CD4-positive, alpha-beta T cell (primary cell): ENCODE measurements at regions not wholly inside any gene's neighbourhood (a gene's known extent, or its start where the extent isn't known, plus 50 kb on each side); places are given as distances from the start of the nearest gene placed in this dataset.
"Not testable (repeated sequence)": the region's sequence is repeated elsewhere in the genome, so short reads cannot be mapped to it uniquely, and the experiment has no call there.

ENCODE experiments used
- ATAC-seq: fragments of 200-7000 bp; cut with Tn5 transposase; one replicate; pipeline ENCODE4 v1.10.0; 2022; ENCODE audit warnings: mild to moderate bottlenecking; ENCODE audit not compliant: poor library complexity
- CTCF ChIA-PET: fragments of 350-600 bp; sonication (Branson Sonifier 250); formaldehyde crosslinking; loops from one replicate; lab custom pipeline; 2021; ENCODE audit warnings: antibody characterized with exemption, inconsistent platforms; lab: Charles Lee
- POLR2A ChIA-PET: fragments of 350-600 bp; sonication (Branson Sonifier 250); formaldehyde crosslinking; loops from one replicate; lab custom pipeline; 2021; ENCODE audit warnings: antibody characterized with exemption, inconsistent platforms; lab: Charles Lee
- DNase-seq, 14 experiments: peaks; one replicate each; pipeline ENCODE4 v3.0.0-alpha.2; 2013 to 2020; ENCODE audit warnings: mixed read lengths in 2 of 14
- H3K27ac ChIP-seq, 2 donors: one replicate each; pipeline versions ENCODE4 v1.5.1 to v1.7.0; 2013; ENCODE audit warnings: low read length in 2 of 2, low read depth in 1 of 2, mild to moderate bottlenecking in 1 of 2
- H3K27me3 ChIP-seq, 2 experiments: 1 replicate in 1 of 2; 2 replicates in 1 of 2; pipeline versions ENCODE4 v1.6.1 to v1.7.0; 2013; ENCODE audit warnings: low read length in 2 of 2, control low read depth in 1 of 2, mild to moderate bottlenecking in 1 of 2, moderate library complexity in 1 of 2; ENCODE audit not compliant: insufficient read depth in 2 of 2, control insufficient read depth in 1 of 2
- H3K36me3 ChIP-seq: one replicate; pipeline ENCODE4 v1.6.1; 2013; ENCODE audit warnings: low read length, control low read depth; ENCODE audit not compliant: insufficient read depth
- H3K4me1 ChIP-seq: one replicate; pipeline ENCODE4 v1.6.1; 2013; ENCODE audit warnings: low read length, control low read depth; ENCODE audit not compliant: insufficient read depth
- H3K4me3 ChIP-seq: one replicate; pipeline ENCODE4 v1.5.1; 2013; ENCODE audit warnings: mild to moderate bottlenecking, low read length, moderate library complexity
- H3K9me3 ChIP-seq, 2 experiments: 1 replicate in 1 of 2; 2 replicates in 1 of 2; pipeline versions ENCODE4 v1.6.1 to v1.7.0; 2013; ENCODE audit warnings: low read length in 2 of 2, mild to moderate bottlenecking in 2 of 2, control low read depth in 1 of 2, moderate library complexity in 1 of 2; ENCODE audit not compliant: control insufficient read depth in 1 of 2, insufficient read depth in 1 of 2
- H3K27ac Mint-ChIP-seq: one replicate; pipeline ENCODE4 v1.8.0; 2020; ENCODE audit warnings: mixed read lengths
- H3K27me3 Mint-ChIP-seq: one replicate; pipeline ENCODE4 v1.8.0; 2021; ENCODE audit warnings: mixed read lengths
- H3K36me3 Mint-ChIP-seq: one replicate; pipeline ENCODE4 v1.8.0; 2021; ENCODE audit warnings: low read depth, mixed read lengths
- H3K4me1 Mint-ChIP-seq: one replicate; pipeline ENCODE4 v1.8.0; 2021; ENCODE audit warnings: low read depth, mixed read lengths
- H3K4me3 Mint-ChIP-seq: one replicate; pipeline ENCODE4 v1.8.0; 2020; ENCODE audit warnings: mild to moderate bottlenecking, mixed read lengths
- H3K9me3 Mint-ChIP-seq: one replicate; pipeline ENCODE4 v1.8.0; 2020; ENCODE audit warnings: mixed read lengths
- CTCF ChIP-seq: fragments of 200-600 bp; IDR thresholded peaks from one replicate; pipeline ENCODE4 v1.8.0; 2022; ENCODE audit warnings: antibody characterized with exemption, mild to moderate bottlenecking
- intact Hi-C, 2 experiments: fragments of 100-400 bp; cut with DNase I in 1 of 2; cut with micrococcal nuclease in 1 of 2; formaldehyde crosslinking; loops; one replicate each; pipeline versions ENCODE4 v1.15.1 to v1.9.0; 2023 to 2025; cut with DNase I, micrococcal nuclease

GRCh38 chr5:86493777-86494176 lies 124.0 kb upstream of the COX7C start:
- intact Hi-C loops, result no loop called here
- H3K9me3 ChIP-seq, result no peaks in the 10 kb centered on the region
- Mint-ChIP-seq H3K4me3 (no peak overlapping the region), H3K27ac (no peak overlapping the region), H3K36me3 (no peaks in the 10 kb centered on the region), H3K9me3 (no peaks in the 10 kb centered on the region), H3K4me1 (no peaks in the 10 kb centered on the region), H3K27me3 (no peaks in the 10 kb centered on the region)
- ATAC-seq (no peak), DNase-seq (no peak)
- TF ChIP-seq CTCF, result no peak
- H3K27ac ChIP-seq, result no peak overlapping the region
- no peak overlapping the region for H3K4me3 ChIP-seq
- H3K4me1 ChIP-seq, result no peaks in the 10 kb centered on the region
- no peaks in the 10 kb centered on the region for H3K27me3 ChIP-seq
- no peaks in the 10 kb centered on the region for H3K36me3 ChIP-seq
- ChIA-PET CTCF (interaction anchor here (0.6 kb wide), 1 partner anchor 16 kb away, joined by 3 read pairs; no protein-coding TSS in a partner anchor), POLR2A (no interaction called here)

GRCh38 chr5:86500947-86501346 lies 116.8 kb upstream of the COX7C start:
- H3K27me3 Mint-ChIP-seq, result no peaks in the 10 kb centered on the region
- intact Hi-C loops, result no loop called here
- H3K27ac Mint-ChIP-seq, result no peak overlapping the region
- CTCF ChIA-PET, result no interaction called here
- peaks cover 0 to under 1% of the 10 kb centered on the region in 2 experiments for H3K9me3 ChIP-seq
- no peaks in the 10 kb centered on the region for H3K27me3 ChIP-seq
- no peaks in the 10 kb centered on the region for H3K36me3 ChIP-seq
- no peaks in the 10 kb centered on the region for H3K36me3 Mint-ChIP-seq
- no peak overlapping the region for H3K4me3 Mint-ChIP-seq
- no peaks in the 10 kb centered on the region for H3K4me1 Mint-ChIP-seq
- no peak overlapping the region for H3K4me3 ChIP-seq
- POLR2A ChIA-PET, result no interaction called here
- no peaks in the 10 kb centered on the region for H3K4me1 ChIP-seq
- TF ChIP-seq CTCF, result no peak
- ATAC-seq, result no peak
- H3K27ac ChIP-seq, result no peak overlapping the region
- no peak for DNase-seq
- H3K9me3 Mint-ChIP-seq, result no peaks in the 10 kb centered on the region

- POLR2A ChIA-PET, result no interaction called here
- Histone ChIP-seq H3K9me3 (peaks cover 0 to 3% of the 10 kb centered on the region in 2 experiments), H3K27me3 (no peaks in the 10 kb centered on the region), H3K36me3 (no peaks in the 10 kb centered on the region), H3K4me1 (no peaks in the 10 kb centered on the region), H3K4me3 (no peak overlapping the region), H3K27ac (no peak overlapping the region)
- Mint-ChIP-seq H3K36me3 (no peaks in the 10 kb centered on the region), H3K27ac (no peak overlapping the region), H3K27me3 (no peaks in the 10 kb centered on the region), H3K4me1 (no peaks in the 10 kb centered on the region), H3K9me3 (peaks cover 3% of the 10 kb centered on the region), H3K4me3 (no peak overlapping the region)
- CTCF ChIA-PET, result no interaction called here
- ATAC-seq (no peak), DNase-seq (no peak)
- intact Hi-C loops, result no loop called here
- no peak for TF ChIP-seq CTCF
These were observed 110.2 kb upstream of the COX7C start for GRCh38 chr5:86507574-86507973.

- intact Hi-C loops, ATAC-seq, H3K27me3 Mint-ChIP-seq: not testable (repeated sequence)
These were observed 107.3 kb upstream of the COX7C start for GRCh38 chr5:86510330-86510915.

More at GRCh38 chr5:86510330-86510915, 107.3 kb upstream of the COX7C start:
- H3K36me3 Mint-ChIP-seq, DNase-seq, CTCF ChIA-PET, H3K4me3 ChIP-seq, H3K4me1 ChIP-seq, H3K9me3 Mint-ChIP-seq, H3K27ac Mint-ChIP-seq, H3K36me3 ChIP-seq, H3K9me3 ChIP-seq, H3K27me3 ChIP-seq, H3K4me1 Mint-ChIP-seq, POLR2A ChIA-PET, H3K4me3 Mint-ChIP-seq, H3K27ac ChIP-seq: not testable (repeated sequence)
